ENCODE measurements at regions not wholly inside any gene's neighbourhood (a gene's known extent, or its start where the extent isn't known, plus 50 kb on each side); places are given as distances from the start of the nearest gene placed in this dataset.

DNA sequence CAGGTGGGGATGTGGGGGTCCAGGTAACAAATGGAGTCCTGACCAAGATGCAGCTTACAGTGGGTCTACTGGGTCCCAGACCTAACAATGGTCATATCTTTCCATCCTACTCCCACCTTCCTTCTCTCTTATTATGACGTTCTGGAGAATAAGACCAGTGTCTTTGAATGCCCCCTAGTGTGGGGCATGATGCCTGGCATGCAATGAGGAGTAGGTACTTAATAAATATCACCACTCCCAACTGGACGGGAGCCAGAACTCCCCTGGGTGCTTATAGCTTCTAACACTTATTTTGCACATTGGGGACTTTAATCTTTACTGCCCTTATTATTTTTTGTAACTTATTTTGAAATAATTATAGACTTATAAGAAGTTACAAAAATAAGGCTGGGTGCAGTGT lies 98.2 kb downstream of the NDFIP1 start:
- no peaks in the 10 kb centered on the region for H3K36me3 ChIP-seq (replicated peaks; ENCODE audit: insufficient read depth, low read length)
- DNase-seq: no peak
- no peak overlapping the region for H3K4me2 ChIP-seq (ENCODE audit: low read depth, low read length)
- H3F3A ChIP-seq (ENCODE audit: insufficient read depth, low read length): no peaks in the 10 kb centered on the region
- no peak overlapping the region for H3K4me3 ChIP-seq (ENCODE audit: low read length)
- no peaks in the 10 kb centered on the region for H4K20me1 ChIP-seq (ENCODE audit: insufficient read depth, low read length)
- no peak overlapping the region for H3K27ac ChIP-seq (ENCODE audit: low read length)
- H3K9me2 ChIP-seq (replicated peaks; ENCODE audit: insufficient read depth, low read length): no peaks in the 10 kb centered on the region
- H2AFZ ChIP-seq (ENCODE audit: low read length): no peak overlapping the region
- H3K4me1 ChIP-seq (ENCODE audit: low read length): no peaks in the 10 kb centered on the region
- TF ChIP-seq EZH2 (optimal IDR thresholded peaks at IDR 0.05; ENCODE audit: low read depth, low read length) (no peak), EZH2phosphoT487 (IDR thresholded peaks at IDR 0.05; ENCODE audit: low read length) (no peak), CTCF (IDR thresholded peaks at IDR 0.05; ENCODE audit: low read length) (no peak)
- H3K9me3 ChIP-seq (replicated peaks; ENCODE audit: insufficient read depth, low read length): no peaks in the 10 kb centered on the region
- H3K27me3 ChIP-seq (replicated peaks; ENCODE audit: insufficient read depth, low read length): no peaks in the 10 kb centered on the region
- H3K79me2 ChIP-seq (ENCODE audit: low read length): no peaks in the 10 kb centered on the region
- H3K9ac ChIP-seq (ENCODE audit: low read length): no peak overlapping the region

GRCh38 chr5:142204219-142204618 lies 95.6 kb downstream of the NDFIP1 start:
- no peaks in the 10 kb centered on the region for H3K9me3 ChIP-seq (replicated peaks; ENCODE audit: insufficient read depth, low read length)
- no peaks in the 10 kb centered on the region for H3K27me3 ChIP-seq (replicated peaks; ENCODE audit: insufficient read depth, low read length)
- no peak overlapping the region for H3K27ac ChIP-seq (ENCODE audit: low read length)
- no peak overlapping the region for H3K9ac ChIP-seq (ENCODE audit: low read length)
- H3K4me1 ChIP-seq (ENCODE audit: low read length): no peaks in the 10 kb centered on the region
- no peak for DNase-seq
- H3F3A ChIP-seq (ENCODE audit: insufficient read depth, low read length): no peaks in the 10 kb centered on the region
- no peak overlapping the region for H2AFZ ChIP-seq (ENCODE audit: low read length)
- no peak overlapping the region for H3K4me2 ChIP-seq (ENCODE audit: low read depth, low read length)
- H3K79me2 ChIP-seq (ENCODE audit: low read length): no peaks in the 10 kb centered on the region
- no peak overlapping the region for H3K4me3 ChIP-seq (ENCODE audit: low read length)
- H3K36me3 ChIP-seq (replicated peaks; ENCODE audit: insufficient read depth, low read length): no peaks in the 10 kb centered on the region
- no peak for TF ChIP-seq EZH2 (optimal IDR thresholded peaks at IDR 0.05; ENCODE audit: low read depth, low read length)
- TF ChIP-seq EZH2phosphoT487 (IDR thresholded peaks at IDR 0.05; ENCODE audit: low read length): no peak
- no peak for TF ChIP-seq CTCF (IDR thresholded peaks at IDR 0.05; ENCODE audit: low read length)
- H3K9me2 ChIP-seq (replicated peaks; ENCODE audit: insufficient read depth, low read length): no peaks in the 10 kb centered on the region
- no peaks in the 10 kb centered on the region for H4K20me1 ChIP-seq (ENCODE audit: insufficient read depth, low read length)
